HG02870 (cell line): ENCODE measurements at regions not wholly inside any gene's neighbourhood (a gene's known extent, or its start where the extent isn't known, plus 50 kb on each side); places are given as distances from the start of the nearest gene placed in this dataset.

ENCODE experiments used
- ATAC-seq: cut with Tn5 transposase; IDR thresholded peaks from one replicate; pipeline ENCODE4 v1.9.1; 2021; ENCODE audit warnings: mild to moderate bottlenecking, moderate library complexity; ENCODE audit not compliant: unreplicated experiment

- no peak for ATAC-seq
Observed at GRCh38 chr1:69203166-69203565, 364.6 kb upstream of the LRRC7 start.

GRCh38 chr1:69213644-69214043 is 354.1 kb upstream of the LRRC7 start:
- no peak for ATAC-seq

GRCh38 chr1:69215883-69216282 is 351.8 kb upstream of the LRRC7 start:
- ATAC-seq = no peak

GRCh38 chr1:69220672-69221071 is 347.1 kb upstream of the LRRC7 start:
- ATAC-seq = no peak

- ATAC-seq = no peak
Observed at GRCh38 chr1:69221524-69221923, 346.2 kb upstream of the LRRC7 start.

DNA sequence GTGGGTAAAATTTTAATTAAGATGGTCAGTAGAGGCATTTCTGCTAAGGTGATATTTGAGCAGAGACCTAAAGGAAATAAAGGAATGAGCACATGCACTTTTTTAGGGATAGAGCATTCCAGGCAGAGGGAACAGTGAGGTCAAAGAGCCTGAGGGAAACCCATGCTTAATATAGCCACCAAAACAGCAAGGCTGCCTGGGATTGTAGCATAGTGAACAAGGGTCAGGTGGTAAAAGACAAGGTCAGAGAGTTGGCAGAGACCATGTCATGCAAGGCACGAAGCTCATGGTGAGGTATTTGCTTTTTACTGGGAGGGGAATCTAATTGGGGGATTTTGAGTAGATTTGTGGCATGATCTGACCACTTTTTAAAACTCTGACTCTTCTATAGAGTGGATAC is 344.6 kb upstream of the LRRC7 start:
- no peak for ATAC-seq

DNA sequence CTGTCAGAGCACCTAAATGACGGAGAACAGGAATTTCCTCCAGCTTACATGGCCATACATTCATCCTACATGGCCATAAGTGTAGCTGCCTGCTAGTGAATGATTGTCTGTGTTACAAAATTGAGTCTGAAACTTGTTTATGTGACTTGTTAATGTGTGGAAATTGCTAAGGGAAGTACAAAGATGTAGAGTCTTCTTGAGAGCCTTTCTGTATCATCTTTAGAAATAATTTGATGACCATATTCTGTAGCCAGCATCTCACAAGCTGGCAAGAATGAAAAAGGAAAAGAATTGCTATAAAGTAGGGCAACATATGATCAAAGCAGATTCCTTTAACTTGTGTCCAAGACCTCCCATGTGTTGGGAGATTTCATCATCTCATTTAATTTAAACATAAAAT is 339.2 kb upstream of the LRRC7 start:
- no peak for ATAC-seq

- ATAC-seq = no peak
Observed at GRCh38 chr1:69230208-69230607, 337.5 kb upstream of the LRRC7 start.

GRCh38 chr1:69233463-69233862 is 334.3 kb upstream of the LRRC7 start:
- no peak for ATAC-seq

DNA sequence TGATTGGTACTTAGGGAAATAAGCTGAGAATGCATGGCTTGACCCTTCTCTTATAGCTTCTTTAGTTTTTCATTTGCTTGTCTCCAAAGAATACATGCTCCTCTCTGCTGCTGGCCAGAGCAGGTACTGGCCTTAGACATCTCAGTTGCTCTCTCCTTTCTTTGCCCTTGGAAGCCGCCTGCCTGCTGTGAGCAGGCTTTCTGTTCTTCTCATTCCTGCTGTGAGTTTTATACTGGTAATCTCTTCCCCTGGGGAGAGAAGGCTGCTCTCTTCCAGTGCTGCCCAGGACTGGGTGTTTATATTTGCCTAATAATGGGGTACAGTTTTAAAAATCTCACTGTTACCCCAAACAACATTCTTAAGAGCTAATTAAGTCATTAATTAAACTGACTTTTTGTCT is 323.5 kb upstream of the LRRC7 start:
- ATAC-seq = no peak

- no peak for ATAC-seq
Observed at GRCh38 chr1:69246109-69246508, 321.6 kb upstream of the LRRC7 start.

GRCh38 chr1:69246710-69247109 is 321.0 kb upstream of the LRRC7 start:
- ATAC-seq = no peak

DNA sequence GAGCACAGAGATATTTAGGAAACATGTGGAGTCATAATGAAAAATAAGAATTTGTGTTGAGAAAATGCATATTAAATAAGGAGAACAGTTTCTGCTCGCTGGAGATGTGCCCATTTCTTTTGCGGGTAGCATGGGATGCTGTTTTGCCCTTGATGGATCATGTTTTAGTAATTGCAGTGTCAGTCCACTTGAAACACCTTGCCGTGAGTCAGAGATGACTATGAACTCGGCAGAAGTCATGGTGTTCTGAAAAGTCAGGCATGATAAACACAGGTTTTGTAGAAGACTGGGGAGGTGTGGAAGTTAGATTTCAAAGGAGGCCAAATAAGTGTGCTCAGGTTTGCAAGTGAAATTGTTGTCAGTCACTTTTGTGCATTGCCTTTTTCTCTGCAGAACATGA is 315.0 kb upstream of the LRRC7 start:
- ATAC-seq = no peak

GRCh38 chr1:69256036-69256435 is 311.7 kb upstream of the LRRC7 start:
- no peak for ATAC-seq

GRCh38 chr1:69258842-69259241 is 308.9 kb upstream of the LRRC7 start:
- no peak for ATAC-seq

DNA sequence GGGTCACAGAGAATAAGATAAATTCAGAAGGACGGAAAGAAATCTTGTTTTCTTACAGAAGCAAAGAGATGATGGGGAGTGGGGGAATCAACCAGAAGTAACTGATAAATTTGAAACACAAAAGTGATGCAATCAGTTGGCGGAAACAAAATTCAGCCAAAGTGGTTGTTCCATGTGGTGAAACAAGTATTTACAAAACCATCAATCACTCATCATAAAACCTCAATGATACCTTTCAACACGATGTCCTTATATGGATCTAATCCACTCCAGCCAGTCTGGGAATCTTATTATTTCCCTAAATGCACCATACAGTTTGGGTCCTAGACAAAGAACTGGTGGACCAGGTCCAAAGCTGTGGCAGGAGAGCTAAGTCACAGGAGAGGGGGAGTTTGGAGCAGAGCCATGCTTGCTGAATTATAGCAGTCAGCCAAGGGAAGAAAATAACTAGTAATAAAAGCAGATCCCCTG is 303.8 kb upstream of the LRRC7 start:
- no peak for ATAC-seq

DNA sequence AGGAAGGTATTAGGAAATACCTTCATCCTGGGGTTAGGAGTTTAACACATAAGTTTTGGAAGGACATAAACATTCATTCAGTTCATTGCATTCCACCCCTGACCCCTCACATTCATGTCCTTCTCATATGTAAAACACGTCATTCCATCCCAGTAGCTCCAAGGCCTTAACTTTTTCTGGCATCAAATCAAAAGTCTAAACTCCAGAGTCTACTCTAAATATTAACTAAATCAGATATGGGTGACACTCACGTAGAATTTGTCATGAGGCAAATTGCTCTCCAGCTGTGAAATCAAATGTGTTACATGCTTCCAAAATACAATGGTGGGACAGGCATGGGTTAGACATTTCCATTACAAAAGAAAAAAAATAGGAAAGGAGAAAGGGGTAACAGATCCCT is 298.2 kb upstream of the LRRC7 start:
- ATAC-seq = no peak

DNA sequence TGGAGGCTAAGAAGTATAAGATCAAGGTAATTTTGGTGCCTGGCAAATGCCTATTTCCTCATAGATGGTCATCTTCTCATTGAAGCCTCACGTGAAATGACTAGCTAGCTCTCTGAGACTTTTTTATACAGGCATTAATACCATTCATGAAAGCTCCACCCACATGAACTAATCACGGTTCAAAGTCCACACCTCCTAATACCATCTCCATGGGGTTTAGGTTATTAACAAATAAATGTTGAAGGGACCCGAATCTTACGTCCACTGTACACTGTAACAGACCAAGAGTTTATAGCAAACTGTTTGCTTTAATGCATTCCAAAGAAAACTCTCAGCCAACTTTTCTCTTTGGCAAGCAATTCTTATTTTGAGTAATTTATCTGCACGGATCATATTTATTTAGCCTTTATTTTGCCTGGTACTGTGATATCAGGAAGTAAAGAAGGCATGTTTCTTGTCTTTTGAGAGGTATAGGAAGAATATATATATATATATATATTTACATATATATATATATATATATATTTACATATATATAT is 296.1 kb upstream of the LRRC7 start:
- no peak for ATAC-seq

- ATAC-seq = no peak
Observed at GRCh38 chr1:69272684-69273083, 295.0 kb upstream of the LRRC7 start.

DNA sequence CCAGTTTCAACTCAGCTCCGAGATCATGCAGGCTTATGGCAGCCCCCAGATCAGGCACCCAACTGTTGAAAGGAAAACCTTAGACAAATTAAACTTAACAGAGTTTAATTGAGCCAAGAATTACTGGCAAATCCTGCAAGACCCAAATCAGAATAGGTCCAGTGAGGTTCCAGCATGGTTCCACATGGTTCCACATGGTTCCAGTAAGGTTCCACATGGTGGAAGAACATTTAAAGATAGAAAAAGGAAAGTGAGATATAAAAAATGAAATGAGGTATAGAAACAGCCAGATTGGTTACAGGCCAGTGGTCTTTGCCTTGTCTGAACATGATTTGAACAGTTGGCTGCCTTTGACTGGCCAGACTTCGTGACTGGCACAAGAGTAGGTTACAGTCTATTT is 288.8 kb upstream of the LRRC7 start:
- ATAC-seq = no peak

GRCh38 chr1:69283516-69283915 is 284.2 kb upstream of the LRRC7 start:
- no peak for ATAC-seq

GRCh38 chr1:69284508-69284907 is 283.2 kb upstream of the LRRC7 start:
- no peak for ATAC-seq

- ATAC-seq = no peak
Observed at GRCh38 chr1:69288416-69288815, 279.3 kb upstream of the LRRC7 start.

GRCh38 chr1:69290291-69290690 is 277.4 kb upstream of the LRRC7 start:
- no peak for ATAC-seq
